ENCODE measurements at regions not wholly inside any gene's neighbourhood (a gene's known extent, or its start where the extent isn't known, plus 50 kb on each side); places are given as distances from the start of the nearest gene placed in this dataset.
"Not testable (repeated sequence)": the region's sequence is repeated elsewhere in the genome, so short reads cannot be mapped to it uniquely, and the experiment has no call there.

GRCh38 chr1:181192316-181192715 is 103.8 kb downstream of the IER5 start:
- Mint-ChIP-seq H3K36me3 (peaks cover 5 to 6% of the 10 kb centered on the region in 2 donors), H3K4me3 (no peak overlapping the region), H3K27me3 (peaks cover 38 to 57% of the 10 kb centered on the region in 2 donors), H3K27ac (peak overlapping the region; percentile 26), H3K9me3 (peaks cover 5 to 7% of the 10 kb centered on the region in 2 donors), H3K4me1 (peaks cover 3 to 6% of the 10 kb centered on the region in 2 donors)
- DNase-seq (no peak), ATAC-seq (replicated peaks) (no peak)

- DNase-seq (no peak), ATAC-seq (replicated peaks) (no peak)
- Mint-ChIP-seq H3K4me1 (no peaks in the 10 kb centered on the region), H3K9me3 (peaks cover 0 to 7% of the 10 kb centered on the region in 2 donors), H3K36me3 (no peaks in the 10 kb centered on the region), H3K27ac (no peak overlapping the region), H3K4me3 (no peak overlapping the region), H3K27me3 (peaks cover 5 to 6% of the 10 kb centered on the region in 2 donors)
Observed at GRCh38 chr1:181202986-181203555, 114.6 kb downstream of the IER5 start.

GRCh38 chr1:181204530-181204929 is 116.0 kb downstream of the IER5 start:
- H3K36me3 Mint-ChIP-seq, result no peaks in the 10 kb centered on the region
- no peaks in the 10 kb centered on the region for H3K27me3 Mint-ChIP-seq
- no peak for ATAC-seq (replicated peaks)
- no peaks in the 10 kb centered on the region for H3K4me1 Mint-ChIP-seq
- DNase-seq, result no peak
- H3K27ac Mint-ChIP-seq, result no peak overlapping the region
- no peak overlapping the region for H3K4me3 Mint-ChIP-seq
- peaks cover 0 to 5% of the 10 kb centered on the region in 2 donors for H3K9me3 Mint-ChIP-seq

GRCh38 chr1:181205901-181206300 is 117.4 kb downstream of the IER5 start:
- Mint-ChIP-seq H3K4me1 (no peaks in the 10 kb centered on the region), H3K27ac (no peak overlapping the region), H3K36me3 (no peaks in the 10 kb centered on the region), H3K4me3 (no peak overlapping the region), H3K27me3 (peaks cover 0 to 1% of the 10 kb centered on the region in 2 donors), H3K9me3 (no peaks in the 10 kb centered on the region)
- no peak for ATAC-seq (replicated peaks)
- DNase-seq, result no peak

- Mint-ChIP-seq H3K4me3 (no peak overlapping the region), H3K27me3 (peaks cover 0 to 8% of the 10 kb centered on the region in 2 donors), H3K9me3 (no peaks in the 10 kb centered on the region), H3K36me3 (no peaks in the 10 kb centered on the region), H3K4me1 (no peaks in the 10 kb centered on the region), H3K27ac (no peak overlapping the region)
- ATAC-seq (replicated peaks), result no peak
- no peak for DNase-seq
Observed at GRCh38 chr1:181206513-181206912, 118.0 kb downstream of the IER5 start.

- H3K27me3 Mint-ChIP-seq, result peaks cover 0 to 12% of the 10 kb centered on the region in 2 donors
- H3K27ac Mint-ChIP-seq, result no peak overlapping the region
Observed at GRCh38 chr1:181206979-181207790, 118.7 kb downstream of the IER5 start.

GRCh38 chr1:181208083-181208482 is 119.6 kb downstream of the IER5 start:
- no peak overlapping the region for H3K4me3 Mint-ChIP-seq
- H3K36me3 Mint-ChIP-seq, result no peaks in the 10 kb centered on the region
- no peak for ATAC-seq (replicated peaks)
- H3K27me3 Mint-ChIP-seq, result peaks cover 0 to 12% of the 10 kb centered on the region in 2 donors
- no peaks in the 10 kb centered on the region for H3K4me1 Mint-ChIP-seq
- no peak for DNase-seq
- H3K9me3 Mint-ChIP-seq, result no peaks in the 10 kb centered on the region
- H3K27ac Mint-ChIP-seq, result no peak overlapping the region

More at GRCh38 chr1:181206979-181207790, 118.7 kb downstream of the IER5 start:
- Mint-ChIP-seq H3K4me1 (no peaks in the 10 kb centered on the region), H3K4me3 (no peak overlapping the region), H3K9me3 (no peaks in the 10 kb centered on the region), H3K36me3 (no peaks in the 10 kb centered on the region)
- no peak for DNase-seq
- no peak for ATAC-seq (replicated peaks)

- Mint-ChIP-seq H3K27me3 (peaks cover 0 to 19% of the 10 kb centered on the region in 2 donors), H3K4me3 (no peak overlapping the region), H3K9me3 (no peaks in the 10 kb centered on the region), H3K27ac (no peak overlapping the region), H3K36me3 (no peaks in the 10 kb centered on the region), H3K4me1 (no peaks in the 10 kb centered on the region)
- DNase-seq (no peak), ATAC-seq (replicated peaks) (no peak)
Observed at GRCh38 chr1:181208967-181209366, 120.5 kb downstream of the IER5 start.

- Mint-ChIP-seq H3K27ac (no peak overlapping the region), H3K27me3 (peaks cover 13 to 44% of the 10 kb centered on the region in 2 donors), H3K4me1 (no peaks in the 10 kb centered on the region), H3K4me3 (no peak overlapping the region), H3K36me3 (peaks cover 0 to 5% of the 10 kb centered on the region in 2 donors), H3K9me3 (peaks cover 2 to 5% of the 10 kb centered on the region in 2 donors)
- no peak for DNase-seq
- ATAC-seq (replicated peaks), result no peak
Observed at GRCh38 chr1:181213056-181213455, 124.6 kb downstream of the IER5 start.

GRCh38 chr1:181216591-181216994 is 128.1 kb downstream of the IER5 start:
- Mint-ChIP-seq H3K9me3 (peaks cover 2 to 5% of the 10 kb centered on the region in 2 donors), H3K4me3 (no peak overlapping the region), H3K27me3 (peaks cover 27 to 56% of the 10 kb centered on the region in 2 donors), H3K27ac (no peak overlapping the region), H3K36me3 (peaks cover 0 to 5% of the 10 kb centered on the region in 2 donors), H3K4me1 (no peaks in the 10 kb centered on the region)
- ATAC-seq (replicated peaks), result no peak
- DNase-seq, result no peak

GRCh38 chr1:181219938-181220337 is 131.4 kb downstream of the IER5 start:
- ATAC-seq (replicated peaks) (no peak), DNase-seq (no peak)
- peaks cover 0 to 5% of the 10 kb centered on the region in 2 donors for H3K36me3 Mint-ChIP-seq
- H3K27me3 Mint-ChIP-seq, result peaks cover 26 to 42% of the 10 kb centered on the region in 2 donors
- no peaks in the 10 kb centered on the region for H3K4me1 Mint-ChIP-seq
- H3K27ac Mint-ChIP-seq, result no peak overlapping the region
- peaks cover 5% of the 10 kb centered on the region in 2 donors for H3K9me3 Mint-ChIP-seq
- H3K4me3 Mint-ChIP-seq, result no peak overlapping the region

GRCh38 chr1:181221078-181221477 is 132.6 kb downstream of the IER5 start:
- DNase-seq, result no peak
- Mint-ChIP-seq H3K36me3 (peaks cover 0 to 5% of the 10 kb centered on the region in 2 donors), H3K27ac (no peak overlapping the region), H3K27me3 (peaks cover 26 to 42% of the 10 kb centered on the region in 2 donors), H3K4me1 (no peaks in the 10 kb centered on the region), H3K4me3 (no peak overlapping the region), H3K9me3 (peaks cover 5% of the 10 kb centered on the region in 2 donors)
- no peak for ATAC-seq (replicated peaks)

GRCh38 chr1:181222972-181223505 is 134.5 kb downstream of the IER5 start:
- Mint-ChIP-seq H3K27me3 (peaks cover 18 to 26% of the 10 kb centered on the region in 2 donors), H3K9me3 (peaks cover 6 to 8% of the 10 kb centered on the region in 2 donors), H3K4me1 (no peaks in the 10 kb centered on the region), H3K36me3 (peaks cover 0 to 1% of the 10 kb centered on the region in 2 donors), H3K27ac (no peak overlapping the region), H3K4me3 (no peak overlapping the region)
- ATAC-seq (replicated peaks) (no peak), DNase-seq (no peak)

- ATAC-seq (replicated peaks); H3K36me3 Mint-ChIP-seq; H3K4me1 Mint-ChIP-seq; H3K4me3 Mint-ChIP-seq; H3K27ac Mint-ChIP-seq; DNase-seq; H3K9me3 Mint-ChIP-seq: not testable (repeated sequence)
- peaks cover 6 to 17% of the 10 kb centered on the region in 2 donors for H3K27me3 Mint-ChIP-seq
Observed at GRCh38 chr1:181226728-181227127, 138.2 kb downstream of the IER5 start.
